Ishikawa (cell line): ENCODE measurements at regions not wholly inside any gene's neighbourhood (a gene's known extent, or its start where the extent isn't known, plus 50 kb on each side); places are given as distances from the start of the nearest gene placed in this dataset.

ENCODE experiments used
- CEBPB ChIP-seq: IDR thresholded peaks from 2 replicates; pipeline ENCODE4 v1.6.1; 2012
- CREB1 ChIP-seq: IDR thresholded peaks from 2 replicates; pipeline ENCODE4 v1.6.1; 2012; ENCODE audit warnings: low read depth
- EGR1 ChIP-seq: IDR thresholded peaks from 2 replicates; pipeline ENCODE4 v1.6.1; 2012
- EP300 ChIP-seq: IDR thresholded peaks from 2 replicates; pipeline ENCODE4 v1.6.1; 2012; ENCODE audit warnings: borderline replicate concordance
- FOXM1 ChIP-seq: IDR thresholded peaks from 2 replicates; pipeline ENCODE4 v1.6.1; 2012; ENCODE audit warnings: low read depth, borderline replicate concordance
- NFIC ChIP-seq: IDR thresholded peaks from 2 replicates; pipeline ENCODE4 v1.6.1; 2012
- RAD21 ChIP-seq: IDR thresholded peaks from 2 replicates; pipeline ENCODE4 v1.6.1; 2012; ENCODE audit warnings: low read depth
- TAF1 ChIP-seq: IDR thresholded peaks from 2 replicates; pipeline ENCODE4 v1.6.1; 2012; ENCODE audit warnings: low read depth, mild to moderate bottlenecking
- TCF12 ChIP-seq: IDR thresholded peaks from 2 replicates; pipeline ENCODE4 v1.6.1; 2012; ENCODE audit warnings: low read depth
- TEAD4 ChIP-seq: IDR thresholded peaks from 2 replicates; pipeline ENCODE4 v1.6.1; 2012
- YY1 ChIP-seq: IDR thresholded peaks from 2 replicates; pipeline ENCODE4 v1.6.1; 2012; ENCODE audit warnings: low read depth
- ZBTB7A ChIP-seq: IDR thresholded peaks from 2 replicates; pipeline ENCODE4 v1.6.1; 2012; ENCODE audit warnings: low read depth
- TF ChIP-seq, protein P1 (sequence below): IDR thresholded peaks from 2 replicates; pipeline ENCODE4 v1.6.1; 2012; ENCODE audit warnings: low read depth, mild to moderate bottlenecking
- TF ChIP-seq, protein P2 (sequence below): IDR thresholded peaks from 2 replicates; pipeline ENCODE4 v1.6.1; 2012
- TF ChIP-seq, protein P3 (sequence below): IDR thresholded peaks from 2 replicates; pipeline ENCODE4 v1.6.1; 2012

DNA sequence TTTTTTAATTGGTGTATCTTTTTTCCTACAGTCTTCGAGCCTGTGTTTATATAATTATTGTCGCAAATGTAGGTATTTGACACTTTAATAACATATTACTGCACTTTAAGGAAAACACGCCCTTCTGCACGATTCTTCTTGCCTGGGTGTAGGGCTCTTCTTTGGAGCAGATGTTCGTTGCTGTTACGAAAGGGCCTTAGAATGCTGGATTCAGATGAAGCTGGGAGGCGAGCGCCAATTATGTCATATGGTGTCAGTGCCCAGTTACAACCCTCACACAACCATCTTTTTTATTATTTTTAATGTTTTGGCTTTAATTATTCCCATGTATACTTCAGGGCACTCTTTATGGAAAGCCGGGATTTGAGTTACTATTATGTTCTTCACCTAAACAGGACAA, 553.0 kb downstream of the EBF1 start:
- TF ChIP-seq, protein P1, sequence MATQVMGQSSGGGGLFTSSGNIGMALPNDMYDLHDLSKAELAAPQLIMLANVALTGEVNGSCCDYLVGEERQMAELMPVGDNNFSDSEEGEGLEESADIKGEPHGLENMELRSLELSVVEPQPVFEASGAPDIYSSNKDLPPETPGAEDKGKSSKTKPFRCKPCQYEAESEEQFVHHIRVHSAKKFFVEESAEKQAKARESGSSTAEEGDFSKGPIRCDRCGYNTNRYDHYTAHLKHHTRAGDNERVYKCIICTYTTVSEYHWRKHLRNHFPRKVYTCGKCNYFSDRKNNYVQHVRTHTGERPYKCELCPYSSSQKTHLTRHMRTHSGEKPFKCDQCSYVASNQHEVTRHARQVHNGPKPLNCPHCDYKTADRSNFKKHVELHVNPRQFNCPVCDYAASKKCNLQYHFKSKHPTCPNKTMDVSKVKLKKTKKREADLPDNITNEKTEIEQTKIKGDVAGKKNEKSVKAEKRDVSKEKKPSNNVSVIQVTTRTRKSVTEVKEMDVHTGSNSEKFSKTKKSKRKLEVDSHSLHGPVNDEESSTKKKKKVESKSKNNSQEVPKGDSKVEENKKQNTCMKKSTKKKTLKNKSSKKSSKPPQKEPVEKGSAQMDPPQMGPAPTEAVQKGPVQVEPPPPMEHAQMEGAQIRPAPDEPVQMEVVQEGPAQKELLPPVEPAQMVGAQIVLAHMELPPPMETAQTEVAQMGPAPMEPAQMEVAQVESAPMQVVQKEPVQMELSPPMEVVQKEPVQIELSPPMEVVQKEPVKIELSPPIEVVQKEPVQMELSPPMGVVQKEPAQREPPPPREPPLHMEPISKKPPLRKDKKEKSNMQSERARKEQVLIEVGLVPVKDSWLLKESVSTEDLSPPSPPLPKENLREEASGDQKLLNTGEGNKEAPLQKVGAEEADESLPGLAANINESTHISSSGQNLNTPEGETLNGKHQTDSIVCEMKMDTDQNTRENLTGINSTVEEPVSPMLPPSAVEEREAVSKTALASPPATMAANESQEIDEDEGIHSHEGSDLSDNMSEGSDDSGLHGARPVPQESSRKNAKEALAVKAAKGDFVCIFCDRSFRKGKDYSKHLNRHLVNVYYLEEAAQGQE, result no peak

DNA sequence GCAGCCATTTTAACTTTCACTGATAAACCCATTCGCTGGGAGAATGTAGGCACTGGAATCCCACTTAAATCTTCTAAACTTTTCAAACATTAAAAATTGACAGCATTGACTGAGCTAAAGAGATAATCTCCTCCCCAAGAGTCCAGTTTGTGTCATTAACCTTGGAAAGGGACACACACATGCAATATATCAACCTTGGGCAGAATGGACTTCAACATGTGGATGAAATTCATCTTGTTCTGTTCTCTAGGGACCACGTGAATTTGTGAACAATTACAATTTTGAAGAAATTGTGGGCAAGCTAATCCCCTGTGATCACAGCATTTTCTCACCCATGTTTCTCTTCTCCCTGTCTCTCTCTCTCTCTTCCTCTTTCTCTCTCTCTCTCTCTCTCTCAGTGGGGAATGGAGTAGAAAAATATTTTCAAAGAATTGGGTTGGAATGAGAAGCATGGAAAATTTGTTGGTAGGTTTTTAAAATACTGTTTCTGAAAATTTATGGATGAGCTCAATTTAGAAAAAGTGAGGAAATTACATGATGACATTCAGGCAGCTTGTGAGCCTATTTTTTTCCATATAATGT, 553.7 kb downstream of the EBF1 start:
- TF ChIP-seq CEBPB (no peak), TEAD4 (no peak), EP300 (no peak), EGR1 (no peak), ZBTB7A (no peak), TCF12 (no peak), CREB1 (no peak), FOXM1 (no peak), YY1 (no peak), RAD21 (no peak)
- TF ChIP-seq, protein P2, sequence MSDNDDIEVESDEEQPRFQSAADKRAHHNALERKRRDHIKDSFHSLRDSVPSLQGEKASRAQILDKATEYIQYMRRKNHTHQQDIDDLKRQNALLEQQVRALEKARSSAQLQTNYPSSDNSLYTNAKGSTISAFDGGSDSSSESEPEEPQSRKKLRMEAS, result no peak
- TF ChIP-seq, protein P1, result no peak
- TF ChIP-seq, protein P3, sequence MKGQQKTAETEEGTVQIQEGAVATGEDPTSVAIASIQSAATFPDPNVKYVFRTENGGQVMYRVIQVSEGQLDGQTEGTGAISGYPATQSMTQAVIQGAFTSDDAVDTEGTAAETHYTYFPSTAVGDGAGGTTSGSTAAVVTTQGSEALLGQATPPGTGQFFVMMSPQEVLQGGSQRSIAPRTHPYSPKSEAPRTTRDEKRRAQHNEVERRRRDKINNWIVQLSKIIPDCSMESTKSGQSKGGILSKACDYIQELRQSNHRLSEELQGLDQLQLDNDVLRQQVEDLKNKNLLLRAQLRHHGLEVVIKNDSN, result no peak

DNA sequence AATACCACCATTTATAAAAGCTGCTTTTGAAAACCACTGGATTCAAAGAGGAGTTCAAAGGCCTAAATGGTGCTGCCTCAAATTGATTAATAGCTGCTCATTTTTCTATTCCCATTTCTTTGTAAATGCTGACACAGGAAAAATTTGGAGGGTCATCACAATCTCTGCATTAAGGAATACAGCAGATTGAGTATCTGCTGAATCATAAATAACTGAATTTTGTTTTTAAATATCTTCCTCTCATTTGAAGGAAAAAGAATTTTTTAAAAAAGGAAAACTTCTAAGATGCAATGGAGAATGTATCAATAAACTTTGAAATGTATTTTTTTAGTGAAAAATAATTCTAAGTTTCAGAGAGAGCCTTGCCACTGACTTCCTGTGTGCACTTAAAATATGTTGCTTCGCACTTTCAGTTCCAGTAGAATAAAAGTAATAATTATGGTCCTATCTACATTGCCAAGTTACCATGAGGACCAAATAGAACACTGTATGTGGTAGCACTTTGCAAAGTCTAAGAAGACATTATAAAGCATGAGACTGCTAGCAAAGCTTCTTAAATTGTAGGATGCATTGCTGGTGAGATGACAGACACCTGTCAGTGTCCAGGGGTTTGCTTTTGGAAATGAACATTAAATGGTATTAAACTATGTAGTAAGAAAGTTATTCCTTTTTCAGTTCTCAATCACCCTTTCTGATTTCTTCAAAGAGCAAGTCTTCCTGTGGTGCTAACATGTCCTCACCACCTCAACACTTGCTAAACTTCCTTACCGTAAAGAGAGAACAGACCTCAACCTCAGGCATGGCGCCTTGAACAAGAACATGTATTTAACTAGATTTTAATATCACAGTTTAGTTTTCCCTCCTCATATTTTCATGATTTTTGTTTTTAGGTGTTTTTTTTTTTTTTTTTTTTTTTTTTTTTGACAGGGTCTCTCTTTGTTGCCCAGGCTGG, 555.1 kb downstream of the EBF1 start:
- TF ChIP-seq YY1 (no peak), TEAD4 (no peak), TAF1 (no peak), CREB1 (no peak), CEBPB (no peak), ZBTB7A (no peak), RAD21 (no peak), EP300 (no peak), NFIC (no peak), EGR1 (no peak), TCF12 (no peak), FOXM1 (no peak)
- TF ChIP-seq, protein P1, result no peak
- TF ChIP-seq, protein P2, result no peak
- TF ChIP-seq, protein P3, result no peak
